Heart right ventricle (tissue), 16 donors: ENCODE measurements at regions not wholly inside any gene's neighbourhood (a gene's known extent, or its start where the extent isn't known, plus 50 kb on each side); places are given as distances from the start of the nearest gene placed in this dataset.
"Not testable (repeated sequence)": the region's sequence is repeated elsewhere in the genome, so short reads cannot be mapped to it uniquely, and the experiment has no call there.

Experiments
- ATAC-seq, 8 donors: fragments of 200-7000 bp; cut with Tn5 transposase; one replicate each; pipeline ENCODE4 v1.9.1; 2020; ENCODE audit warnings: mild to moderate bottlenecking in 8 of 8, moderate library complexity in 8 of 8, moderate number of reproducible peaks in 1 of 8
- DNase-seq, 2 donors: peaks; one replicate each; pipeline ENCODE4 v3.0.0-alpha.2; 2020
- H3K27ac ChIP-seq, 10 donors: fragments of 200-600 bp; sonication (generic) in 2 of 10; one replicate each; pipeline versions ENCODE4 v1.5.0 to v1.8.0; 2020 to 2022; ENCODE audit warnings: mild to moderate bottlenecking in 3 of 10
- H3K27me3 ChIP-seq, 7 donors: fragments of 200-600 bp; one replicate each; pipeline ENCODE4 v1.8.0; 2021 to 2022; ENCODE audit warnings: mild to moderate bottlenecking in 2 of 7
- H3K36me3 ChIP-seq, 9 donors: fragments of 200-600 bp; sonication (generic) in 1 of 9; one replicate each; pipeline versions ENCODE4 v1.5.0 to v1.8.0; 2020 to 2022; ENCODE audit warnings: mild to moderate bottlenecking in 2 of 9
- H3K4me1 ChIP-seq, 9 donors: fragments of 200-600 bp; sonication (generic) in 1 of 9; one replicate each; pipeline versions ENCODE4 v1.5.0 to v1.8.0; 2020 to 2022; ENCODE audit warnings: mild to moderate bottlenecking in 4 of 9
- H3K4me3 ChIP-seq, 10 donors: fragments of 200-600 bp; sonication (generic) in 2 of 10; one replicate each; pipeline versions ENCODE4 v1.5.0 to v1.8.0; 2020 to 2022; ENCODE audit warnings: mild to moderate bottlenecking in 7 of 10, moderate library complexity in 2 of 10
- H3K9me3 ChIP-seq, 11 donors: fragments of 200-600 bp in 10 of 11; sonication (generic) in 2 of 11; one replicate each; pipeline versions ENCODE4 v1.5.0 to v1.8.0; 2013 to 2022; ENCODE audit warnings: mild to moderate bottlenecking in 2 of 11, control low read depth in 1 of 11, moderate library complexity in 1 of 11
- WGBS, 2 donors: extraction: QIAGEN DNeasy Blood & Tissue Kit; methylation state at CpG; one replicate each; pipeline ENCODE4 v1.1.7; 2013; ENCODE audit warnings: inconsistent platforms in 1 of 2; 5-methylcytosine and 5-hydroxymethylcytosine counted together
- intact Hi-C, 10 donors: fragments of 100-400 bp; cut with DNase I; formaldehyde crosslinking; loops; one replicate each; pipeline versions ENCODE4 v1.11.1 to v1.14.2; 2022
- TF ChIP-seq, protein P1 (sequence below), 9 donors: fragments of 200-600 bp; sonication (generic) in 2 of 9; IDR thresholded peaks; one replicate each; pipeline versions ENCODE4 v1.5.0 to v1.8.0; 2021 to 2022; ENCODE audit warnings: antibody characterized with exemption in 9 of 9, mild to moderate bottlenecking in 5 of 9, moderate library complexity in 1 of 9
- donor health status: Arrhythmogenic right ventricular cardiomyopathy.
- donor health status: ischemic (EF 13 %, LVEDD 7.1; RV severe dilation, severe dysfunction).
- donor health status: healthy with polysubstance abuse.
- donor health status: DM: no; HTN: yes; CAD: no.
- donor health status: DM: no; HTN: no; CAD: no.
- donor health status: ischemic (EF 25% LVEDD 6.9; RV normal size, moderate dysfunction).
- donor health status: ischemic (EF 25% LVEDD 5.7; RV mildly dilated, moderate dysfunction).
- donor health status: healthy.
- donor health status: DM: yes; HTN: yes; CAD: no.
- donor health status: Ischemic cardiomyopathy.
- donor health status: ischemic (EF 35%, LVEDD 5.7; RV mildly dilated, moderate dysfunction).
- donor health status: nonischemic (EF 11% LVEDD 7.7; RV severe dilation, severe dysfunction).
- donor health status: DM: yes; HTN: yes; CAD: no.
- donor health status: PGD.
- donor health status: ischemic (EF 29% LVEDD 5.4; RV normal size, mild dysfunction).
- donor health status: nonischemic (EF 23%, LVEDD 6.1; RV moderate dilation, normal function).

DNA sequence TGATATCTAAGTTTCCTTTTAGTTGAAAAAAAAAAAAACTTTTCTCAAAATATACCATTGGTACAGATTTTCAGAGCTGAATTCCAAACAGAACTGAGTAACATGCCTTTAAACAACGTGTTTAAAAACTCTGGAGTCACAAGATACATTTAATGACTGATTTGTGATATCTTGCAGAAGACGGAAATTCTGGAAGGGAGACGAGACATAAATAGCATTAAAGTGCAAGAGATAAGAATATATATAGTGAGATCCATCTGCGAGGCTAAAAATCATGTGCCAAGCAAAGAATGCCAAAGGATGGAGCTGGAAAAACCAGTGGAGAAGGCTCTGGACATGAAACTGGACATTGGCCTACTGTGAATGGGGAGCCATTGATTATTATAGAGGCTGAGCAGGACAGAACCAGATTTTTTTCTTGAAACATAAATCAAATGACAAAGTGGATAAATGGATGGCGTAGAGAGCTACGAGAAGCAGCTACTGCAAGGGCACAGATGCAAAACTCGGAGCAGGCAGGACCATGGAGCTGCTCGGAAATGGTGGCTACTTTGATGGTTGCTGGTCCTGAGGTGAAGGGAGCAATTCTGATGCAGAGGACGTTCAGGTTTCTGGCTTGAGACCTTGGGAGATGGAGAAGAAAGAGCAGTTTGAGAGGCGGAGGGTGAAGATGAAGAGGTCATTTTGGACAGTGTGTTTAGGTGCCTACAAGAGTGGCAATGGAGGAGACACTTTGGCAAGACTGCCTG is 88.8 kb downstream of the CPN2 start:
- no peaks in the 10 kb centered on the region for H3K36me3 ChIP-seq
- TF ChIP-seq, protein P1, sequence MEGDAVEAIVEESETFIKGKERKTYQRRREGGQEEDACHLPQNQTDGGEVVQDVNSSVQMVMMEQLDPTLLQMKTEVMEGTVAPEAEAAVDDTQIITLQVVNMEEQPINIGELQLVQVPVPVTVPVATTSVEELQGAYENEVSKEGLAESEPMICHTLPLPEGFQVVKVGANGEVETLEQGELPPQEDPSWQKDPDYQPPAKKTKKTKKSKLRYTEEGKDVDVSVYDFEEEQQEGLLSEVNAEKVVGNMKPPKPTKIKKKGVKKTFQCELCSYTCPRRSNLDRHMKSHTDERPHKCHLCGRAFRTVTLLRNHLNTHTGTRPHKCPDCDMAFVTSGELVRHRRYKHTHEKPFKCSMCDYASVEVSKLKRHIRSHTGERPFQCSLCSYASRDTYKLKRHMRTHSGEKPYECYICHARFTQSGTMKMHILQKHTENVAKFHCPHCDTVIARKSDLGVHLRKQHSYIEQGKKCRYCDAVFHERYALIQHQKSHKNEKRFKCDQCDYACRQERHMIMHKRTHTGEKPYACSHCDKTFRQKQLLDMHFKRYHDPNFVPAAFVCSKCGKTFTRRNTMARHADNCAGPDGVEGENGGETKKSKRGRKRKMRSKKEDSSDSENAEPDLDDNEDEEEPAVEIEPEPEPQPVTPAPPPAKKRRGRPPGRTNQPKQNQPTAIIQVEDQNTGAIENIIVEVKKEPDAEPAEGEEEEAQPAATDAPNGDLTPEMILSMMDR (IDR thresholded peaks at IDR 0.05), result no peak
- 78 to 82% methylated on average over 10 of the region's 10 CpGs for WGBS, 2 donors
- peaks cover 11 to 42% (median 29%) of the 10 kb centered on the region in 9 donors for H3K4me1 ChIP-seq
- peaks cover 0 to 9% (median 6%) of the 10 kb centered on the region in 11 donors for H3K9me3 ChIP-seq
- ATAC-seq (no peak), DNase-seq (no peak)
- intact Hi-C loops, result no loop called here
- H3K27ac ChIP-seq, result no peak overlapping the region
- H3K4me3 ChIP-seq, result no peak overlapping the region
- H3K27me3 ChIP-seq, result no peaks in the 10 kb centered on the region

DNA sequence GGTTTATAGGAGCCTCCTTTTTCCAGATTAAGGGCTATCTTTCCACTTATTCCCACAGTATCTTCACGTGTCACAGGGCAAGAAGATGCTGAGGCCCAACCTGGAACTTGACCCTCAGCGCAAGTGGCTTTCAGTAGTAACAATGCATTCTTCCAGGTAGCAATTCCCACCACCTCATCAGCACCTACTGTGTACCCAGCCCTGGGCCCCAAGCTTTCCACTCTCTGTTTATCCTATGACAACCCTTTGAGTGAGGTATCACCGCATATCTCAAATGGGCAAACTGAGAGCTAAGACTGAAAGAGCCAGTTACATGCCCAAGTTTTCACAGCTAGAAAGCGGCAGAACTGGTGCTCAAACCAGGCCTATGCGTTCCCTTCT is 88.2 kb downstream of the CPN2 start:
- no peaks in the 10 kb centered on the region for H3K36me3 ChIP-seq
- WGBS, 2 donors, result 98% methylated on average over 5 of the region's 5 CpGs
- no peak overlapping the region for H3K4me3 ChIP-seq
- intact Hi-C loops, result no loop called here
- H3K27ac ChIP-seq, result no peak overlapping the region
- H3K27me3 ChIP-seq, result no peaks in the 10 kb centered on the region
- TF ChIP-seq, protein P1 (IDR thresholded peaks at IDR 0.05), result no peak
- ATAC-seq, result no peak
- peaks cover 15 to 48% (median 34%) of the 10 kb centered on the region in 9 donors for H3K4me1 ChIP-seq
- peaks cover 0 to 7% (median 5%) of the 10 kb centered on the region in 11 donors for H3K9me3 ChIP-seq
- DNase-seq, result no peak

DNA sequence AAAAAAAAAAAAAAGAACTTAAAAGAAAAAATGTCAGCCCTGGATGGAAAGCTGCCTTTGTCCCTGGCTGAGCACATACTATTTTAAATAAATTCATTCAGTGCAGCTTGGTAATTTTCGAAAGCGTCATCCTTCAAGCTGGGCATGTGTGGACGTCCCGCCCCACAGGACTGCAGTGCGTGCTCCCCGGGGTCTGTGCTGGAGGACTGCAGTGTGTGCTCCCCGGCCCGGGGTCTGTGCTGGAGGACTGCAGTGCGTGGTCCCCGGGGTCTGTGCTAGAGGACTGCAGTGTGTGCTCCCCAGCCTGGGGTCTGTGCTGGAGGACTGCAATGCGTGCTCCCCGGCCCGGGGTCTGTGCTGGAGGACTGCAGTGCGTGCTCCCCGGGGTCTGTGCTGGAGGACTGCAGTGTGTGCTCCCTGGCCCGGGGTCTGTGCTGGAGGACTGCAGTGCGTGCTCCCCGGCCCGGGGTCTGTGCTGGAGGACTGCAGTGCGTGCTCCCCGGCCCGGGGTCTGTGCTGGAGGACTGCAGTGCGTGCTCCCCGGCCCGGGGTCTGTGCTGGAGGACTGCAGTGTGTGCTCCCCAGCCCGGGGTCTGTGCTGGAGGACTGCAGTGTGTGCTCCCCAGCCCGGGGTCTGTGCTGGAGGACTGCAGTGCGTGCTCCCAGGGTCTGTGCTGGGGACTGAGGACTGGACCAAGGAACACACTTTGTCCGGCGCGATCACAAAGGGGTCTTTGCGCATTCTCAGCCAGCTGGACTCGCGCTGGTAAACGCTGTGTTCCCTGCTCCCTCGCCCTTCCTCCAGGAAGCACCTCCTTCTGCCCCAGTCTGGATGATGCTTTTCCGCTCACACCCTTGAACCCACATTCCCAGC is 86.3 kb downstream of the CPN2 start:
- intact Hi-C loops, result loop anchor here in 2 of 10 donors (5.0 kb wide), 1 partner anchor 263 kb away; no protein-coding TSS in a partner anchor

DNA sequence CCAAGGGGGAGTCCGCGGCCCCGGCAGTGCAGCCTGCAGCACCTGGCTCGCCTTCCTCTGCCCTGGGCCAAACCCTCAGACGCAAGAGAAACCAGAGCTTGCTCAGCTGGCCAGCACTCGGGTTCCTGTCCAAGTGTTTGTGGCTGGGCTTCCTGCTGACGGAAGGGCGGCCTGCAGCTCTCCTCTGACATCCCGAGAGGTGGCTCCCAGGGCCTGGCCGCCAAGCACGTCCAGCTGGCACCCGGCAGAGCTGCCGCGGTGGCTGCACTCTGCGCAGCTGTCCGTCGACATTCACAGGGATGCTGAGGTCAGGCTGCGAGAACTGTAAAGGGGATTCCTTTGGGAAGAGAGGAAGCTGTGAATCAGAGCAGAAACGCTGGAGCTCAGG is 85.6 kb downstream of the CPN2 start:
- DNase-seq (peak; percentile 92 to 94), ATAC-seq (peak; percentile 78 to 88 (median 80))
- peaks cover 32 to 68% (median 60%) of the 10 kb centered on the region in 9 donors for H3K4me1 ChIP-seq
- no peaks in the 10 kb centered on the region for H3K36me3 ChIP-seq
- TF ChIP-seq, protein P1 (IDR thresholded peaks at IDR 0.05), result no peak
- peak overlapping the region in 9 of 10 donors; percentile 70 to 93 (median 85) for H3K27ac ChIP-seq
- intact Hi-C loops, result loop anchor here in 2 of 10 donors (5.0 kb wide), 1 partner anchor 263 kb away; no protein-coding TSS in a partner anchor
- WGBS, 2 donors, result 2 to 3% methylated on average over 19 of the region's 19 CpGs
- no peaks in the 10 kb centered on the region for H3K27me3 ChIP-seq
- H3K9me3 ChIP-seq, result no peaks in the 10 kb centered on the region
- peak overlapping the region in 2 of 10 donors; percentile 12 to 20 for H3K4me3 ChIP-seq

More for the DNA sequence above, 86.3 kb downstream of the CPN2 start:
- not testable (repeated sequence) for H3K36me3 ChIP-seq, DNase-seq, H3K9me3 ChIP-seq, H3K27me3 ChIP-seq, ATAC-seq
- Histone ChIP-seq H3K4me3 (peak overlapping the region in 2 of 10 donors; percentile 12 to 20), H3K27ac (peak overlapping the region in 9 of 10 donors; percentile 70 to 93 (median 85)), H3K4me1 (peaks cover 27 to 65% (median 54%) of the 10 kb centered on the region in 9 donors)
- WGBS, 2 donors, result 66 to 73% methylated on average over 34 to 37 of the region's 37 CpGs
